ENCODE measurements at regions not wholly inside any gene's neighbourhood (a gene's known extent, or its start where the extent isn't known, plus 50 kb on each side); places are given as distances from the start of the nearest gene placed in this dataset.

DNA sequence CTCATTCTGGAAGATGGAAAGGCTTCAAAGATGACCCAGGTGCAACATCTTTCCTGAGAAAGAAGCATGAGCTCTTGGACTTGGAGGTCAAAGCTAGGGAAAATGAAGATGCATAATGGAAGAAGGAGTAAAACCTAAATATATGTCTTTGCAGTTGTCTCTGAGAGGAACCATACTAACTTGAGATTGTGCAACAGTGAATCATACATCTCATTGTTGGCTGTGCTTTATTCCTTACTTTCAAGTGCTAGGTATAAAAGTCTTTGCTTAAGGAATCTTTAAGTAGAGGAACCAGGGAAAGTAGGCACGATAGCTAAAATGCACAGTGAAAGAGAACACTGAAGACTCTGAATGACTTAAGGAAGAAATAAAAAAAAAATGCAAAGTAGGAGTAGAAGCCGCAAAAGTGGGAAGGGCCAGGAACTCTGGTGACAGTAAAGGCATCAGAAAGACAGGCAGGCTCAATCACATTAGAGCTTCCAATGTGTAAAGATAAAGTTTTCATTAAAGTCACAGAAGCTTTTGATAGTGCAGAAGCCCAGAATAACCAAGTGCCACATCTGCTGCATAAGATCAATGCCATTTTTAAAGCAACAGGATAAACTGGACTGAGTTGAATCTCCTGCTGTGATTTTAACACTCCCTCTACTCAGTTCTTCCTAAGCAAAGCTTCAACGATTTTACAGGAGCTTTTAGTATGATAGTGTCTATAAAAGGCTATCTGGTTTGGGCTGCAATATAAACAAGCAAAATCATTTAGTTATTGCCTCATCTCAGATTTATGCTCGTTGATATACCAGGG, 432.3 kb upstream of the EDIL3 start:
- no peak for TF ChIP-seq SUZ12 (IDR thresholded peaks at IDR 0.05; ENCODE audit: extremely low read depth, insufficient read depth, insufficient read length)
- TF ChIP-seq ZNF274 (IDR thresholded peaks at IDR 0.05; ENCODE audit: low read depth, low read length): no peak
- no peak for TF ChIP-seq YY1 (IDR thresholded peaks at IDR 0.05; ENCODE audit: insufficient read depth, insufficient read length)
